ENCODE measurements at regions not wholly inside any gene's neighbourhood (a gene's known extent, or its start where the extent isn't known, plus 50 kb on each side); places are given as distances from the start of the nearest gene placed in this dataset.

DNA sequence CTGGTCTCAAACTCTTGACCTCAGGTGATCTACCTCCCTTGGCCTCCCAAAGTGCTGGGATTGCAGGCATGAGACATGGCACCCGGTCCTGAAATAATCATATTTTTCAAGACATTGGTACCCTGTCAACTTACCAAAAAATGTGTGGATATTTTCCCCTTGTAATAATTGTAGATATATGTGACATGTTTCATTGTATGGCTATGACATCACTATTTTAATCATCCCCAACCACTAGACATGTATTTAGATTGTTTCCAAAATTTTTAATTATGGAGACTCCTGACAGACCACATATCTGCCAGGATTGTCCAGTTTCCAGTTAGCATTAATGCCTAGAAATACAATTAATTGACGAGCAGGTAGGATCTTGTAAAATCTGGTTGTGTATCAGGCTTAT is 96.7 kb upstream of the NEGR1 start:
- TF ChIP-seq, protein P1, sequence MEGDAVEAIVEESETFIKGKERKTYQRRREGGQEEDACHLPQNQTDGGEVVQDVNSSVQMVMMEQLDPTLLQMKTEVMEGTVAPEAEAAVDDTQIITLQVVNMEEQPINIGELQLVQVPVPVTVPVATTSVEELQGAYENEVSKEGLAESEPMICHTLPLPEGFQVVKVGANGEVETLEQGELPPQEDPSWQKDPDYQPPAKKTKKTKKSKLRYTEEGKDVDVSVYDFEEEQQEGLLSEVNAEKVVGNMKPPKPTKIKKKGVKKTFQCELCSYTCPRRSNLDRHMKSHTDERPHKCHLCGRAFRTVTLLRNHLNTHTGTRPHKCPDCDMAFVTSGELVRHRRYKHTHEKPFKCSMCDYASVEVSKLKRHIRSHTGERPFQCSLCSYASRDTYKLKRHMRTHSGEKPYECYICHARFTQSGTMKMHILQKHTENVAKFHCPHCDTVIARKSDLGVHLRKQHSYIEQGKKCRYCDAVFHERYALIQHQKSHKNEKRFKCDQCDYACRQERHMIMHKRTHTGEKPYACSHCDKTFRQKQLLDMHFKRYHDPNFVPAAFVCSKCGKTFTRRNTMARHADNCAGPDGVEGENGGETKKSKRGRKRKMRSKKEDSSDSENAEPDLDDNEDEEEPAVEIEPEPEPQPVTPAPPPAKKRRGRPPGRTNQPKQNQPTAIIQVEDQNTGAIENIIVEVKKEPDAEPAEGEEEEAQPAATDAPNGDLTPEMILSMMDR (IDR thresholded peaks at IDR 0.05) = no peak
- TF ChIP-seq ZFX (IDR thresholded peaks at IDR 0.05; ENCODE audit: borderline replicate concordance) = no peak

Data from 22Rv1 (cell line).